GM10248 (cell line): ENCODE measurements at regions not wholly inside any gene's neighbourhood (a gene's known extent, or its start where the extent isn't known, plus 50 kb on each side); places are given as distances from the start of the nearest gene placed in this dataset.

Source experiments
- CTCF ChIA-PET: fragments of 300-600 bp; sonication (Branson Sonifier 250); formaldehyde crosslinking; extraction: SDS; loops from one replicate; lab custom pipeline; 2021; ENCODE audit warnings: antibody characterized with exemption; lab: Yijun Ruan, JAX
- POLR2A ChIA-PET: fragments of 350-650 bp; sonication (Branson Sonifier 250); formaldehyde crosslinking; extraction: SDS; loops from one replicate; lab custom pipeline; 2020; ENCODE audit warnings: antibody characterized with exemption; lab: Yijun Ruan, JAX
- DNase-seq: peaks from one replicate; pipeline ENCODE4 v3.0.0; 2012; ENCODE audit errors: extremely low spot score
- CTCF ChIP-seq: IDR thresholded peaks from 2 replicates; pipeline ENCODE4 v1.5.1; 2012; ENCODE audit warnings: mild to moderate bottlenecking, low read depth; ENCODE audit errors: extremely low read depth, missing control alignments, control extremely low read depth

- DNase-seq = no peak
- TF ChIP-seq CTCF = no peak
- CTCF ChIA-PET = interaction anchor here (2.2 kb wide), 1 partner anchor 15 kb away, joined by 6 read pairs; no protein-coding TSS in a partner anchor
- POLR2A ChIA-PET = no interaction called here
These were observed 75.4 kb upstream of the LDLRAD3 start for GRCh38 chr11:35868491-35868890.

GRCh38 chr11:35873721-35874120 is 70.1 kb upstream of the LDLRAD3 start:
- DNase-seq = no peak
- no peak for TF ChIP-seq CTCF
- CTCF ChIA-PET = interaction anchor here (1.3 to 1.8 kb wide), 2 partner anchors 10 to 51 kb away, joined by 3 to 4 read pairs; no protein-coding TSS in a partner anchor
- POLR2A ChIA-PET = no interaction called here

GRCh38 chr11:35874751-35875450 is 69.0 kb upstream of the LDLRAD3 start:
- no peak for DNase-seq
- ChIA-PET POLR2A (no interaction called here), CTCF (interaction anchor here (1.3 kb wide), 1 partner anchor 52 kb away, joined by 4 read pairs; no protein-coding TSS in a partner anchor)
- TF ChIP-seq CTCF = no peak

DNA sequence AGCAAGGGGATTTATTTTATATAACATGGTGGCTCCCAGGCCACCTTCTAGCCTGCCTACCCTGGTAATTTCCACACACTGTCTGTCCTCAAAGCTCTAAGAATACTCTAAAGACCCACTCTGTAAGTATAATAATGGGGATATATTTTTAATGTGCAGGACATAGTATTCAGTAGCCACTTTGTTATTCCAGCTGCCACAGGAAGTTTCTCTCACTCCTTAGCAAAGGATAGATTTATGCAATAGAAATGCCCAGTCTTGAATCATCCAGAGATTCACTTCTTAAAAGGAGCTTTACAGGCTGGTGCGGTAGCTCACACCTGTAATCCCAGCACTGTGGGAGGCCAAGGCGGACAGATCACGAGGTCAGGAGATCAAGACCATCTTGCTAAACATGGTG is 68.4 kb upstream of the LDLRAD3 start:
- ChIA-PET CTCF (interaction anchor here (1.3 to 1.6 kb wide), 2 partner anchors 10 to 19 kb away, joined by 3 to 5 read pairs; no protein-coding TSS in a partner anchor), POLR2A (no interaction called here)
- TF ChIP-seq CTCF = no peak
- no peak for DNase-seq

DNA sequence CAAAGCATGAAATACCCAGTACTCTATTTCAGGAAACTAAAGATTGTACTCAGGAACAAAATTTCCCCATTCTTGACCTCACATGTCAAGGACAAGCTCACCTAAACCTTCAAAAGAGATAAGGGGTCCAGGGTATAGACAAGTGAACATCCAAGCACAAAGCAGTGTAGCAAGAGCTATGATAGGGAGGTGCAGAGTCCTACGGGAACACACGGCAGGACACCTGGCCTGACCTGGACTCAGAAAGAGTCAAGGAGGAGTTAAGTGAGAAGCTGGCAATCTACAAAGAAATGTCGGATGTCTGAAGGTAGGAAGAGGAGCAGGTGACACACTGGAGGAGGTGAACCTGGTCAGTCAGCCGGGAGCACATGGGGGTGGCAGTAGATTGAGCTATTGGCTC is 67.1 kb upstream of the LDLRAD3 start:
- ChIA-PET POLR2A (no interaction called here), CTCF (interaction anchor here (1.3 to 1.6 kb wide), 4 partner anchors 9 to 237 kb away, joined by 3 to 5 read pairs (median 4); no protein-coding TSS in a partner anchor)
- no peak for TF ChIP-seq CTCF
- no peak for DNase-seq

DNA sequence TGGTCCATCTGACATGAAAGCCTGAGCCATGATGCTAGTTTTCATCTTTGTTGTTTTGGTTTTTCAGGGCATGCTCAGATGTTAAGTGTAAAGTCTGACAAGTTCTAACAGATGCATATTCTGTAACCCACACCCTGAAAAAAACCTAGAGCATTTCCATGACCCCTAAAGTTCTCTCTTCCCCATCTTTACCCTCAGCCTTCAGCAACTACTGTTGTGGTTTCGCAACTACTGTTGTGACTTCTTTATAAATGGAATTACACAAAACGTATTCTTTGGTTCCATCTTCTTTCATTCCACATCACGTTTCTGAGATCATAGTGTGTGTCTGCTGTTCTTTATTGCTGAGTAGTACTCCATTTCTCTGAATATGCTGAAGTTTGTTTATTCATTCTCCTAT is 65.1 kb upstream of the LDLRAD3 start:
- no peak for TF ChIP-seq CTCF
- CTCF ChIA-PET = no interaction called here
- POLR2A ChIA-PET = no interaction called here
- DNase-seq = no peak
